ENCODE measurements at regions not wholly inside any gene's neighbourhood (a gene's known extent, or its start where the extent isn't known, plus 50 kb on each side); places are given as distances from the start of the nearest gene placed in this dataset.
"Not testable (repeated sequence)": the region's sequence is repeated elsewhere in the genome, so short reads cannot be mapped to it uniquely, and the experiment has no call there.

DNA sequence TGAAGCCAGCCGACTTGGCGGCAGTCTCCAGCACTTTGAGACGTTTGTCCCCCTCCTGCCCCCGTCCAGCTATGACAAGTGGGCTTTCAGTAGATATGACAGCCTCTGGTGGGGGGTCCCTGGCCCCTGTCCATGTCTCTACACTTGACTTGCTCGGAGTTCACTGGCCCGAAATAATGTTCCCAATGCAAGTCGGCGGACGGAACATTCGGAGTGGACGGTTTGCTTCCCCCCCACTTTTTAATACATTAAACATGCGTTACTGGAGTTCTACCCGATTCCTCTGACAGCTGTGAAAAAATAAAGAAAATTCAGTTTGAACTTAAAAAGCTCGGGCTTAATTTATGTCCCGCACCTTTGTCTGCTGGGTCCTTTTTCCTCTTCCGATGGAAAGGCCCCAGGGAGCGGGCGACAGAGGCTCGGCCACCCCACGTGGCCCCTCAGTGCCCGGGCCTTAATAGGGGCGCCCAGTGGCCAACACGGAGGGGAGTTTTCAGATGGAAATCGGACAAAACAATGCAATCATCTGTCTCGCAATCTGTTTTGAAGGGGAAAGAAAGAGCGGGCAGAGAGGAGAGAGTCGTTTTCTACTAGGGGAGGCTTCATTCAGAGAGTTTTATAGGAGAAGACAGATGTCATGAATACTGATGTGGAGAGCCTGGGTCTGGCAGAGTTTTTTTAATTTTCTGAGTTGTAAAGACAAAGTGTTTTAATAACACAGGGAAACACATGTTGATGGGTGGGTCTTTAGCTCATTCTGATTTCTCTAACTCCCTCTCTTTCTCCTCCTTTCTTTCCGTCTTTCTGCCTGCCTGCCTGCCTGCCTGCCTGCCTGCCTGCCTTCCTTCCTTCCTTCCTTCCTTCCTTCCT lies 50.2 kb downstream of the SMIM38 start:
- DNase-seq = no peak

DNA sequence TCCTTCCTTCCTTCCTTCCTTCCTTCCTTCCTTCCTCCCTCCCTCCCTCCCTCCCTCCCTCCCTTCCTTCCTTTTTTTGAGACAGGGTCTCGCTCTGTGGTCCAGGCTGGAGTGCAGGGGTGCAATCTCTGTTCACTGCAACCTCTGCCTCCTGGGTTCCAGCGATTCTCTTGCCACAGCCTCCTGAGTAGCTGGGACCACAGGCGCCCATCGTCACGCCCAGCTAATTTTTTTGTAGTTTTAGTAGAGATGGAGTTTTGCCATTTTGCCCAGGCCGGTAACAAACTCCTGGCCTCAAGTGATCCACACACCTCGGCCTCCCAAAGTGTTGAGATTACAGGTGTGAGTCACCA lies 50.9 kb downstream of the SMIM38 start:
- DNase-seq = not testable (repeated sequence)

- no peak for DNase-seq
Measured at GRCh38 chr11:69207165-69207889, 51.6 kb downstream of the SMIM38 start.

DNA sequence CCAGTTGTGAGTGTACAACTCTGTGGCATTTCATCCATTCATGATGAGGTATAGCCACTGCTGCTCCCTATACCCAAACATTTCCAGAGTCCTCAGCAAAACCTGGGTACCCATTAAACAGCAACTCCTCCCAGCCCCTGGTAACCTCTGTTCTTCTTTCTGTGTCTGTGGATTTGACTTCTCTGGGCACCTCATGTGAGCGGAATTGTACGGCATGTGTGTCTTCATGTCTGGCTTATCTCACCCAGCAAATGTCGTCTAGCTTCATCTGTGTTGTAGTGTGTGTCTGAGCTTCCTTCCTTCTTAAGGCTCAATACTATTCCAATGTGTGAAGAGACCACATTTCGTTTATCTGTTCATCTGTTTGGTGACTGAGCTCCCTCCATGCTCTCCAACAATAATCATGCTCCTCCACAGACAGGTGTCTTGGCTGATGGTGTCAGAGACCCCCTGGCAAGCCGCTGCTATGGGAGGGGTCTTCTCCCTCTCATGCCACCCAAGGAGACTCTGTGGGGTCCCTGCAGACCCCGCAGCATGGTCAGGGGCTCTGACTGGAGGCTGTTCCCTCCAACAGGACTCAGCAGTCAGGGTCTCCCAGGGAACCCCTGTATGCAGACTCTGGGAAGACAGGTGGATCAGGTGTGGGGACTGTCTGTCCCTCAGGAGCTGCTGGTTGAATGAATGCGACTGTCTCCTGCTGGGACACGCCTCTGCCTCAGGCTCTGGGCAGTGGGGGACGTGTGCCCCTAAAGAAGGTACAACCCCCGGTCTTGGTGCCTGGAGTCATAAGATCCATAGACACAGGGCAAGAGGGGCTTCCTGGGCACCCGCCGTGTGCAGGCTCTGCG lies 52.7 kb downstream of the SMIM38 start:
- no peak for DNase-seq

DNA sequence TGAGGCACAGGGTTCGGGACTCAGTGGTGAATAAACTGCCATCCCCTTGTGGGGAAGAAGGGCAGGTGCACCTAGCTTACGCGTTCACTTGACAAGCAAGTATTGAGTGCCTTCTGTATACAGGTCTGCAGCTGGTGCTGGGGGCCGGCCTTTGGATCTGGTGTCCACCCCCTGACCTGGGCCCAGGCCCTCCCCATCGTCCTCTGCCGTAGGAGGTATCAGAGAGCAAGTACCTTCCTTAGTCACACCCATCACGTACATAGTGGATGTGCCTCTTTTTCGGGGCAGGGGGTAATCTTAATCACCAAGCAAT lies 53.3 kb downstream of the SMIM38 start:
- DNase-seq = no peak

DNA sequence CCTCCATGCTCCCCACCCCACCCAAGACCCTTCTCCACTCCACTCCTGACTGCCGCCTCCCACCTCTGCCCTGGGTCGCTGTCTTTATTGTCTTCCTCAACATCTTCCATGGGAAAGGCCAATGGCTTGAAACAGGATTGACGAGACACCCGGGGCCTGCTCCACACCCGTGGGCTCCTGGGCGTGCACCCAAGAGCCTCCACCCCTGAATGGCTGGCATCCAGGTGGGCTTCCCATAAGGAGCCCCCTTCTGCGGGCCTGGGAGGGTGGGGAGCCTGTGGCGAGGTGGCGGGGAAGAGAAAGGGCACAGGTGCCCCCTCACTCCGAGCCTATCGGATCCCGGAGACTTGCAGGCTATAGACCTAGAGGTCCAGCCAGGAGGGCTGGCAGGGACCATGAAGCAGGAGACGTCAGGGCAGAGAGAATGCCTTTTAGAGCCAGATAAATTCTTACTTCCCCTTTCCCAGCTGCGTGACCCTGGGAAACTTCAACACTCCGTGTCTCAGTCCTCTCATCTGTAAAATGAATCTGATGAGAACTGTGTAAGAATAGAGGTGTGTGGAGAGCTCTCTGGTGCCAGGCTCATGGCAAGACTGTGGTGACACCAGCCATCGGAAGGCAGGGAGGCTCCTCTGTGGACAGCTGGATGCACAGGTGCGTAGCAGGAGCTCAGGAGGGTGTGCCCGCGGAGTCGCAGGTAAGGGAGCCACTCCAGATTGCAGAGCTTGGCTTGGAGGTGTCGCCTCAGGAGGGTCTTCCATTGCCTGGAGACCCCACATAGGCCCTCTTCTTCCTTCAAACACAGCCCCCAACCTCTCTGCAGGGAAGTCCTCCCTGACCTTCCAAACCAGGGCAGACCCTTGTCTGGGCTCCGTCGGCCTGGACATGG lies 53.9 kb downstream of the SMIM38 start:
- DNase-seq = no peak

GRCh38 chr11:69210310-69211035 lies 54.7 kb downstream of the SMIM38 start:
- DNase-seq = no peak

DNA sequence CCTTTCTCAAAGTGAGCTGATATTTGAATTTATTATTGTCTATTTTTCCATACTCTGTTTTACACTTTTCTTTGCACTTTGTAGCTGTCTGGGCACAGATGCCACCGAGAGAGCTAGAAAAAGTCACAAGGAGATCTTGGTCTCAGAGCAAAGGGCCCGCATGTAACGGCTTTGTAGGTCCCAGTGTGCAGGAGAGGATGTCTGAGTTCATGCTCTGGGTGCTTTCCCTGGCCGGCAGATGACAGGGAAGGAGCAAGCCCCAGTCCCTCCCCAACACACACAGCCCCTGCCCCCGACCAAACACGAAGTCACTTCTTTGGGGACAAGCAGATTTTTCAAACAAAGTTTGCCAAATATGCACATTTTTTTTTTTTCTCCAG lies 55.8 kb downstream of the SMIM38 start:
- peak in 2 of 58 donors; percentile 22 to 47 for DNase-seq

DNA sequence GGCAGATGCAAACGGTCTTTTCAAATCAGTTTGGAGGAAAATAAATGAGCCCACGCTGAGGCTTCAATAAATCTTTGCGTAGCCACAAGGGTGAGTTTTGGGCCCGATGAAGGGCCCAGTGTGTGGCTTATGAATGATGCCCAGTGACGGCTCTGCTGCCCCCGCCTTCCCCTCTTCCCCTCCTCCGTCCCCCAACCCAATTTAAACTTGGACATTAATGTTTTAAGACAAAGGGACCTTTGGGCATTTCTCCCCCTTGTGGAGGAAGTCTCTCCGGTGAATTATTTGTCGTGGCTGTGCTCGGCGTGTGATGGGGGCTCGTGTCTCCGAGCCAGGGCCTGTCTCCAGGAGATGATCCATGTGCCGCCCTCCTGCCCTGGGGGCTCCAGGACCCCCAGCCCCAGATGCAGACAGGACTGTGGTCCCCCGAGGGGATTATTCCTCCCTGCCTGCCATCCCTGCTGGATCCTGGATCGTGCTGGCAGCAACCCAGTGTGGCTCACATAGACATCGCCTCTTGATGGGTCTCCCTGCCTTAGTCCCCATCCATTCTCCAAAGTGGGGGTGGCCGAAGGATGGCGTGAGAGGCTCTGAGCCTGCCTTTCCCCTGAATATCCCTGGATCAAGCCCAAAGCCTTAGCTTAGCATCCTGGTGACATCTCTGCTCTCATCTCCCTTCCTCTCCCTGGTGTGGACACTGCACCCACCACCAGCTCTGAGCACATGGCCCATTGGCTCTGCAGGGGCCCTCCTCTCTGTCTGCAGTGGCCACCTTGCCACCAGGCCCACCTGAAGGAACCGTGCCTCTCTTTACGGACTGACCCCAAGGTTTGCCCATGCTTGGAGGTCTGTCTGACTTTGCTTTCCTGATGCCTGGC lies 56.4 kb downstream of the SMIM38 start:
- DNase-seq = peak in 2 of 58 donors; percentile 35 to 47

- DNase-seq = no peak
Measured at GRCh38 chr11:69212798-69213110, 57.0 kb downstream of the SMIM38 start.

DNA sequence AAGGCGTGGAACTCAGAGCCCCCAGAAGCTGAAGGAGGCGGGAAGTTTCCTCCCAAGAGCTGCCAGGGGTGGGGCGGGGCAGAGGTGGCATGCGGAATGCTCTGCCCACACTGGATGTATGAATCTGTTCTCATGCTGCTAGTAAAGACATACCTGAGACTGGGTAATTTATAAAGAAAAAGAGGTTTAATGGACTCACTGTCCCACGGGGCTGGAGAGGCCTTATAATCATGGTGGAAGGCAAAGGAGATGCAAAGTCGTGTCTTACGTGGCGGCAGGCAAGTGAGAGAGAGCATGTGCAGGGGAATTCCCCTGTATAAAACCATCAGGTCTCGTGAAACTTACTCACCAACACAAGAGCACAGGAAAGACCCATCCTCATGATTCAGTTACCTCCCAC lies 57.6 kb downstream of the SMIM38 start:
- DNase-seq = no peak

- no peak for DNase-seq
Measured at GRCh38 chr11:69213964-69214363, 58.2 kb downstream of the SMIM38 start.

- no peak for DNase-seq
Measured at GRCh38 chr11:69215216-69215615, 59.5 kb downstream of the SMIM38 start.

DNA sequence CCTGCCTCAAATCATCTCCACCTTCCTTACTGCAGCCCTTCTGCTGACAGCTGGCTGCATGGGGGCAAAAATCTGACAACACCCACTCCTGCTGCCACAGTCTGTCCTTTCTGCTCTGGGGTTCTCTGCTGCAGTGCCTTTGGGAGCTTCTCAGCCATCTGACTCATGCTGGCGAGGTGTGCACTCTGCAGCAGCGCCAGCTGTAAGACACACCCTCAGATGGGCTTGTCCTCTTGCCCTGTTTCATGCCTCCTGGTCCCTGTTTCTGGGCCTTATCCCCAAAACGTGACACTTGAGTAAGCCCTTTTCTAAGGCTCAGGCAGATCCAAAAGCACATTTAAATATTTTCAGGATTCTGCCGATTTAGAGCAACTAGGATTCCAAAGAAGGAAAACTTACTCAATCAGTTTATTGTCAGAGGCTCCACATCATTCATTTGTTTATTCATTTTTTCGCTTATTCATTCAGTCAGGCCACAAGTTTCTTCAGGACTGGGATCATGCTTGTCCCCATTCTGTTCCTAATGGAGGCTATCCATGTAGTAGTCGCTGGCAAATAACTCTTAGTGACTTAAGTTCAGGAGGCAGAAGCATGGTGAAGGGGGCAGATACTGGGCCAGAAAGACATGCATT lies 60.2 kb downstream of the SMIM38 start:
- no peak for DNase-seq

GRCh38 chr11:69216647-69217051 lies 60.9 kb downstream of the SMIM38 start:
- no peak for DNase-seq

GRCh38 chr11:69217276-69218105 lies 61.8 kb downstream of the SMIM38 start:
- peak in 24 of 58 donors; percentile 7 to 61 (median 29) for DNase-seq

DNA sequence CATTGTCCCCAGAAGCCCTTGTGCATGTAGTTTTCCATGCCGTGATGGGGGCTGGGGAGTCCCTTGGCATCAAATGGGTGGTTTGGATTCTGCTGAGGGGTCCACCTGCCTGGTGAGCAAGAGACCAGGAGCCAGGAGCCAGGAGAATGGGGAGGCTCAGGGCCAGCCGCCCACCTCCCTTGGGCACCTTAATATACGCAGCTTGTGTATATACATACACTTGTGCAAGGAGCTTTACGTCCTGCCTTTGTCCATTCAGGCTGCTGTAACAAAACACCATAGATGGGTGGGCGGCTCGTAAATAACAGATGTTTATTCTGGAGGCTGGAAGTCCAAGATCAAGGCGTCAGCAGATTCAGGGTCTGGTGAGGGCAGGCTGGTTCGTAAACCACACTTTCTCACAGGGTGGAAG lies 62.5 kb downstream of the SMIM38 start:
- DNase-seq = no peak
